GM12892 (cell line): ENCODE measurements at regions not wholly inside any gene's neighbourhood (a gene's known extent, or its start where the extent isn't known, plus 50 kb on each side); places are given as distances from the start of the nearest gene placed in this dataset.

Experiments used
- POLR2A ChIP-seq: IDR thresholded peaks from 2 replicates; pipeline ENCODE4 v1.6.1; 2011; ENCODE audit warnings: low read depth, low read length, control low read depth
- POLR2AphosphoS5 ChIP-seq: IDR thresholded peaks from 2 replicates; pipeline ENCODE4 v1.6.1; 2011; ENCODE audit warnings: low read depth, low read length, control low read depth
- TAF1 ChIP-seq: IDR thresholded peaks from 2 replicates; pipeline ENCODE4 v1.6.1; 2011; ENCODE audit warnings: low read depth, mild to moderate bottlenecking, control low read depth, low read length, borderline replicate concordance

- TF ChIP-seq POLR2AphosphoS5 (no peak), POLR2A (no peak), TAF1 (no peak)
Observed at GRCh38 chr14:97785495-97785894, 988.3 kb downstream of the VRK1 start.
